GM12878 (cell line): ENCODE measurements at regions not wholly inside any gene's neighbourhood (a gene's known extent, or its start where the extent isn't known, plus 50 kb on each side); places are given as distances from the start of the nearest gene placed in this dataset.

Experiments used
- ATAC-seq: fragments of 200-7000 bp; cut with Tn5 transposase; 3 replicates; pipeline ENCODE4 v1.9.1; 2020; ENCODE audit warnings: mild to moderate bottlenecking, moderate library complexity
- BruUV-seq: library from RNA; stranded (reverse); fragments of 400-500 nt; replicated peaks from 2 replicates; lab custom pipeline; 2021; lab: Mats Ljungman, UMichigan
- CTCF ChIA-PET: fragments of 300-600 bp; sonication (Branson Sonifier 250); formaldehyde crosslinking; extraction: SDS; loops from one replicate; lab custom pipeline; 2021; ENCODE audit warnings: inconsistent platforms; lab: Yijun Ruan, JAX
- POLR2A ChIA-PET: fragments of 350-600 bp; formaldehyde crosslinking; extraction: SDS; loops from one replicate; lab custom pipeline; 2021; ENCODE audit warnings: inconsistent platforms; lab: Charles Lee
- RAD21 ChIA-PET: fragments of 300-600 bp; sonication (Branson Sonifier 250); formaldehyde crosslinking; loops from one replicate; lab custom pipeline; 2023; ENCODE audit warnings: antibody characterized with exemption; ENCODE audit not compliant: unreplicated experiment; lab: Charles Lee
- SMC1A ChIA-PET: fragments of 300-600 bp; sonication (Branson Sonifier 250); formaldehyde crosslinking; loops from one replicate; lab custom pipeline; 2023; ENCODE audit not compliant: unreplicated experiment, uncharacterized antibody; lab: Charles Lee
- DNase-seq: peaks from one replicate; pipeline ENCODE4 v3.0.0-alpha.2; 2011; ENCODE audit warnings: low read depth, low spot score
- FAIRE-seq: peaks from 3 replicates; lab custom pipeline; 2011; peaks lifted over from hg19 to GRCh38; lab: Jason Lieb, UNC
- H2AFZ ChIP-seq: 2 replicates; pipeline ENCODE4 v1.6.0; 2011; ENCODE audit warnings: low read depth, low read length, control low read depth; ENCODE audit not compliant: control insufficient read depth
- H3K27ac ChIP-seq: 2 replicates; pipeline ENCODE4 v1.5.1; 2011; ENCODE audit warnings: control low read depth; ENCODE audit not compliant: control insufficient read depth, insufficient read depth
- H3K27me3 ChIP-seq, 2 experiments: replicated peaks in 1 of 2; 2 replicates each; pipeline versions ENCODE4 v1.6.0 to v1.6.1; 2011; ENCODE audit warnings: low read length in 1 of 2; ENCODE audit not compliant: control insufficient read depth in 2 of 2, insufficient read depth in 2 of 2
- H3K36me3 ChIP-seq, 2 experiments: 2 replicates each; pipeline ENCODE4 v1.5.1; 2011; ENCODE audit warnings: low read length in 1 of 2; ENCODE audit not compliant: control insufficient read depth in 2 of 2, insufficient read depth in 2 of 2
- H3K4me1 ChIP-seq: 2 replicates; pipeline ENCODE4 v1.6.1; 2011; ENCODE audit warnings: mild to moderate bottlenecking, low read length, moderate library complexity, mixed read lengths; ENCODE audit not compliant: control insufficient read depth, insufficient read depth
- H3K4me2 ChIP-seq: 2 replicates; pipeline ENCODE4 v1.6.0; 2011; ENCODE audit warnings: control low read depth; ENCODE audit not compliant: control insufficient read depth, insufficient read depth
- H3K4me3 ChIP-seq: fragments of 200-600 bp; sonication (generic); 2 replicates; pipeline ENCODE4 v1.5.1; 2016
- H3K79me2 ChIP-seq: 2 replicates; pipeline ENCODE4 v1.6.0; 2011; ENCODE audit warnings: low read length; ENCODE audit not compliant: control insufficient read depth, insufficient read depth
- H3K9ac ChIP-seq: 2 replicates; pipeline ENCODE4 v1.8.0; 2011; ENCODE audit warnings: low read length, control low read depth, mixed read lengths; ENCODE audit not compliant: control insufficient read depth, insufficient read depth
- H3K9me3 ChIP-seq: replicated peaks from 3 replicates; pipeline ENCODE4 v1.5.1; 2011; ENCODE audit warnings: mild to moderate bottlenecking, low read length; ENCODE audit not compliant: control insufficient read depth, insufficient read depth
- H4K20me1 ChIP-seq: 2 replicates; pipeline ENCODE4 v1.6.0; 2011; ENCODE audit not compliant: control insufficient read depth, insufficient read depth
- ATF2 ChIP-seq: IDR thresholded peaks from 2 replicates; pipeline ENCODE4 v1.6.1; 2012; ENCODE audit warnings: low read length, inconsistent platforms
- BRCA1 ChIP-seq: IDR thresholded peaks from 2 replicates; pipeline ENCODE4 v1.6.1; 2011; ENCODE audit warnings: low read depth, low read length, improper control_type of control experiment
- EED ChIP-seq: sonication (generic); IDR thresholded peaks from 2 replicates; pipeline ENCODE4 v1.6.1; 2016; ENCODE audit warnings: antibody characterized with exemption, low read depth
- HDAC6 ChIP-seq: fragments of 200-600 bp; sonication (generic); IDR thresholded peaks from one replicate; pipeline ENCODE4 v1.8.0; 2017; ENCODE audit warnings: antibody characterized with exemption; ENCODE audit not compliant: unreplicated experiment
- JUNB ChIP-seq: IDR thresholded peaks from 2 replicates; pipeline ENCODE4 v1.6.1; 2016; ENCODE audit warnings: antibody characterized with exemption, mild to moderate bottlenecking
- MEF2A ChIP-seq: IDR thresholded peaks from 2 replicates; pipeline ENCODE4 v1.6.1; 2011; ENCODE audit warnings: low read depth, mild to moderate bottlenecking, low read length, moderate library complexity; ENCODE audit not compliant: insufficient read depth
- NFXL1 ChIP-seq: fragments of 450-650 bp; IDR thresholded peaks from 2 replicates; pipeline ENCODE4 v1.6.1; 2017; ENCODE audit warnings: antibody characterized with exemption, mild to moderate bottlenecking, borderline replicate concordance
- ZNF207 ChIP-seq: fragments of 450-650 bp; IDR thresholded peaks from 2 replicates; pipeline ENCODE4 v1.6.1; 2014; ENCODE audit warnings: antibody characterized with exemption, mild to moderate bottlenecking, borderline replicate concordance
- WGBS: methylation state at CpG from one replicate; pipeline ENCODE4 v1.1.6; 2016; ENCODE audit warnings: low lambda C conversion rate; ENCODE audit not compliant: insufficient replicate concordance, insufficient coverage; ENCODE audit errors: missing lambda C conversion rate; 5-methylcytosine and 5-hydroxymethylcytosine counted together
- in situ Hi-C: fragments of 300-500 bp; cut with MboI; formaldehyde crosslinking; loops from 9 replicates; pipeline ENCODE4 v1.14.3; 2018; ENCODE audit warnings: mixed read lengths
- intact Hi-C: fragments of 100-400 bp; cut with micrococcal nuclease; formaldehyde crosslinking; loops from one replicate; pipeline ENCODE4 v1.14.2; 2022; ENCODE audit not compliant: unreplicated experiment

DNA sequence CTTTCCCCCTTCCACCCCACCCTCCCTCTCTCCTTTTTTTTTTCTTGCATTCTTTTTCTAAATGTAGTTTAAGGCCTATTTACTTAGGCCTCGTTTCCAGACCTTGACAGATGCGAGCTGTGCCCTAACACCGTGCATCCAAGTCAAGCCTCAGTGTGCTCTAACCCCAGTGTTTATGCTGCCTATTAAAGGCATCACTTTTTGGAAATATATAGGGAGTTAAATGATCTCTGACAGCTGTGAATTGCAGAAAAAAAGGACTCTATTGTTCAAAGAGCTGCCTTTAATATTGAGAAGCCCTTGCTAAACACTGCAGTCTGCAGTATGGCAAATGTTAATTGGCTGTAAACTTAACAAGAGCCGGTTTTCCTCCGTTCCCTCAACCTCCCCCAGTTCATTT lies 270.4 kb upstream of the TUT7 start:
- DNase-seq (no peak), FAIRE-seq (no peak), ATAC-seq (no peak)
- Histone ChIP-seq H3K9ac (no peak overlapping the region), H3K4me3 (no peak overlapping the region), H3K36me3 (no peaks in the 10 kb centered on the region), H2AFZ (no peak overlapping the region), H3K27ac (no peak overlapping the region), H4K20me1 (no peaks in the 10 kb centered on the region), H3K27me3 (no peaks in the 10 kb centered on the region), H3K4me1 (no peaks in the 10 kb centered on the region), H3K4me2 (no peak overlapping the region), H3K79me2 (no peaks in the 10 kb centered on the region), H3K9me3 (no peaks in the 10 kb centered on the region)
- intact Hi-C loops (no loop called here), in situ Hi-C loops (no loop called here)
- TF ChIP-seq NFXL1, result no peak
- TF ChIP-seq JUNB, result no peak
- TF ChIP-seq MEF2A, result no peak
- no peak for TF ChIP-seq EED
- no peak for TF ChIP-seq ZNF207
- no peak for TF ChIP-seq BRCA1
- no peak for TF ChIP-seq HDAC6
- TF ChIP-seq ATF2, result no peak
- ChIA-PET SMC1A (no interaction called here), POLR2A (interaction anchor here (0.6 kb wide), 1 partner anchor 384 kb away, joined by 3 read pairs; no protein-coding TSS in a partner anchor), CTCF (no interaction called here), RAD21 (no interaction called here)
- BruUV-seq, result no TSS peak
- WGBS, result 27% methylated on average over 5 of the region's 5 CpGs
